ENCODE measurements at regions not wholly inside any gene's neighbourhood (a gene's known extent, or its start where the extent isn't known, plus 50 kb on each side); places are given as distances from the start of the nearest gene placed in this dataset.

DNA sequence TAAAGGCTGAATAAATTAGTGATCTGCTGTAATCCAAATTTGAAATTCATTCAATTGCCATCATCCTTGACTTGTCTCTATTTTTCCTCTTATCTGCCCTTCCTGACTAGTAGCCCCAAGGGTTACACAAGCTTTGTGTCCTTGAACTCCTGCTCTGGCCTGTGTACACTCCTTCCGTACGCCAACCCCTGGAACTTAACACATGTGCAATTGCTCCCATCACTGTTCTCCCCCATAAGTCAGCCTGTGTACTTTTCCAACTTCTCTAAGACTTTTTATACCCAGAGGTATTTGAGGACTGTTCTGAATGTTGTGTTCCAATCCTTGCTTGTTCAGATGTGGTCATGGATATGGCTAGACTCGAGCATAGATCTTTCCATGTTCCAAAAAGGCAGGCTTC lies 171.1 kb upstream of the G2E3 start:
- Mint-ChIP-seq H3K36me3 (no peaks in the 10 kb centered on the region), H3K9me3 (no peaks in the 10 kb centered on the region), H3K27me3 (no peaks in the 10 kb centered on the region), H3K4me1 (ENCODE audit: unreplicated experiment) (peaks cover 12% of the 10 kb centered on the region), H3K4me3 (no peak overlapping the region), H3K27ac (no peak overlapping the region)
- DNase-seq (ENCODE audit: extremely low spot score, unreplicated experiment) = no peak
- TF ChIP-seq, protein P1, sequence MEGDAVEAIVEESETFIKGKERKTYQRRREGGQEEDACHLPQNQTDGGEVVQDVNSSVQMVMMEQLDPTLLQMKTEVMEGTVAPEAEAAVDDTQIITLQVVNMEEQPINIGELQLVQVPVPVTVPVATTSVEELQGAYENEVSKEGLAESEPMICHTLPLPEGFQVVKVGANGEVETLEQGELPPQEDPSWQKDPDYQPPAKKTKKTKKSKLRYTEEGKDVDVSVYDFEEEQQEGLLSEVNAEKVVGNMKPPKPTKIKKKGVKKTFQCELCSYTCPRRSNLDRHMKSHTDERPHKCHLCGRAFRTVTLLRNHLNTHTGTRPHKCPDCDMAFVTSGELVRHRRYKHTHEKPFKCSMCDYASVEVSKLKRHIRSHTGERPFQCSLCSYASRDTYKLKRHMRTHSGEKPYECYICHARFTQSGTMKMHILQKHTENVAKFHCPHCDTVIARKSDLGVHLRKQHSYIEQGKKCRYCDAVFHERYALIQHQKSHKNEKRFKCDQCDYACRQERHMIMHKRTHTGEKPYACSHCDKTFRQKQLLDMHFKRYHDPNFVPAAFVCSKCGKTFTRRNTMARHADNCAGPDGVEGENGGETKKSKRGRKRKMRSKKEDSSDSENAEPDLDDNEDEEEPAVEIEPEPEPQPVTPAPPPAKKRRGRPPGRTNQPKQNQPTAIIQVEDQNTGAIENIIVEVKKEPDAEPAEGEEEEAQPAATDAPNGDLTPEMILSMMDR (conservative IDR thresholded peaks at IDR 0.05) = no peak

DNA sequence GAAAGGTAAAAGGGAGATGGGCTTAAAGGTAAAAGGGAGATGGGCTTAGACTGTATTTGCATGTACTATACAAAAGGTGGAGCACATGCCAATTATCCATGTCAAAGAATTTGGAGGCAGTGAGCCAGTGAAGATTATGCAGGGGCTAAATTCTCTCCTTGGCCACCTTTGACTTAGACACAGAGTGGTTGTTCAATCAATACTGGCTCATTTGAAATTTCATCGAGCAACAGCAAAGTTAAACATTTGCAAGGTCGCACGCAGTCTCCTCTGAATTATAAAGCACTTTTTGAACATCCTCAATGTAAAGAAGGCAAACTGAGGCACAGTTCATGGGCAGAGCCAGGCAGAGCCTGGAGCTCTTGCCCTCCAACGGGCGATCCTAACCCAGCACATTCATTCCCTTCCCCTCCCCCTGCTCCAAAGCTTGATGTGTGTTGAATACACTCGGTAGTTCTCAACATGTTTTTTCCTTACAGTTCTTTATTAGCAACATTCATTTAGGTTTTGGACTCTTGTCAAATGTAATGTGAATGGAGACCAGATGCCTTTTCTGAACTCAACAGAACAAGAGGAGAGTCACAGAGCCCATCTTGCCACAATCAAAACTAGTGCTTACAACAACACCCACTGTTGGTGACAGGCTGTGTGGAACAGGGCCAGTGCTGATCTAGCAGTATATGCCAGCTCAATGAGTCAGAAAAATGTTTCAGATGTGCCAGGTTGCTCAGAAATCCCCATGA lies 169.7 kb upstream of the G2E3 start:
- Mint-ChIP-seq H3K27me3 (no peaks in the 10 kb centered on the region), H3K36me3 (no peaks in the 10 kb centered on the region), H3K27ac (no peak overlapping the region), H3K9me3 (no peaks in the 10 kb centered on the region), H3K4me3 (no peak overlapping the region), H3K4me1 (ENCODE audit: unreplicated experiment) (peaks cover 12% of the 10 kb centered on the region)
- DNase-seq (ENCODE audit: extremely low spot score, unreplicated experiment) = no peak
- TF ChIP-seq, protein P1 (conservative IDR thresholded peaks at IDR 0.05) = no peak

DNA sequence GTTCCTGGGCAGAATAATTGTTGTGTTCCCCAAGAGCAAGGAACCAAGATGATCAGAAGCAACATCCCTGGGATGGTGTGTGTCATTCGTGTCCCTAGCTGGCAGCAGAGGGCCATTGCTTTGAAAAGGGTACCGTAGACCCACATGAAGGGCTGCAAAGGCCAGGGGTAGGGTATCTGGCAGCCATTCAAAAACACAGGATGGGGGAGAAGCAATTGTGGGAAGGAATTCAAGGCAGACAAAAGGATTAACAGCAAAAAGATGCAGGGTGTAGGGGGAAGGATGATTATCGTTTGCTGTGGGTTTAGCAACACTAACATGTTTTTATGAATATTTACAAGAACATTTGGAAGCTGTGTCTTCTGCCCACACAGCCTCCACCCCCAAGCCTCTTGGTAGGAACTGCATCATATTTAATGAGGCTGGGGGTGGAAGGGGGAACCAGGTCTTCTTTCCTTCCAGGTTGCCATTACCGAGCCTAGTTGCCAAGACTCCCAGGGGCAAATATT lies 169.0 kb upstream of the G2E3 start:
- Mint-ChIP-seq H3K36me3 (no peaks in the 10 kb centered on the region), H3K9me3 (no peaks in the 10 kb centered on the region), H3K4me3 (no peak overlapping the region), H3K27me3 (no peaks in the 10 kb centered on the region), H3K27ac (no peak overlapping the region), H3K4me1 (ENCODE audit: unreplicated experiment) (peaks cover 12% of the 10 kb centered on the region)
- TF ChIP-seq, protein P1 (conservative IDR thresholded peaks at IDR 0.05) = no peak
- no peak for DNase-seq (ENCODE audit: extremely low spot score, unreplicated experiment)

DNA sequence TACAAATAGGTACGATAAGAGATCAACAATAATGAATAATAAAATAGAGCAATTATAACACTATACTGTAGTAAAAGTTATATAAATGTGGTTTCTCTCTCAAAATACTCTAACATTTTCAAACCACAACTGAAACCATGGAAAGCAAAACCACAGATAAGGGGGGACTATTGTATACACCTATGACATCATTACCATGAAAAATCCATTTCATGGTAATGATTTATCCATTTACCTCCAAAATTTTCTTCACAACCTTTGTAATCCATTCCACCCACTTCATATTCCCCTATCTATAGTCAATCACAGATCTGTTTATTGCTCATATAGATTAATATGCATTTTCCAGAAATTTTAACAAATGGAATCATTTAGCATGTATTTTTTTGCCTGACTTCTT lies 163.9 kb upstream of the G2E3 start:
- no peak for DNase-seq (ENCODE audit: extremely low spot score, unreplicated experiment)
- TF ChIP-seq, protein P1 (conservative IDR thresholded peaks at IDR 0.05) = no peak
- no peaks in the 10 kb centered on the region for H3K27me3 Mint-ChIP-seq
- no peak overlapping the region for H3K27ac Mint-ChIP-seq
- no peaks in the 10 kb centered on the region for H3K4me1 Mint-ChIP-seq (ENCODE audit: unreplicated experiment)
- H3K4me3 Mint-ChIP-seq = no peak overlapping the region
- no peaks in the 10 kb centered on the region for H3K36me3 Mint-ChIP-seq
- no peaks in the 10 kb centered on the region for H3K9me3 Mint-ChIP-seq

DNA sequence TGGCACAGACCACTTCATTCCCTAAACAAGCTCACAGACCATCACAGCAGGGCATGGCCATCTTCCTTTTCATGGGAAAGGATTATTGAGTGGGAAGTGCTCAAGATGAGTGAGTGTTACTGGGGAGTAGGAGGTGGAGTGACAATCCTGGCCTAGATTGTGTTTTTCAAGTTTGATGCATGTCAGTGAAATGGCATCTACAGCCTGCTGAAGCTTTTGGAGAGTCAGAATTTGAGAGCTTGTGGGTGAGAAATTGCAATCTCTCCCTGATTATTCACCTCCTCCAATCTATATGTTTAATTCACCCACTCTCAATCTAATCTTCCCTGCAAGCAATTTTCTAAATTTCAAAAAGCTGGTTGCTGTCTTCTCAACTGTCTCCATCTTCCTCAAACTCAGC lies 156.1 kb upstream of the G2E3 start:
- Mint-ChIP-seq H3K4me3 (no peak overlapping the region), H3K27me3 (peaks cover 3% of the 10 kb centered on the region), H3K4me1 (ENCODE audit: unreplicated experiment) (no peaks in the 10 kb centered on the region), H3K27ac (no peak overlapping the region), H3K9me3 (no peaks in the 10 kb centered on the region), H3K36me3 (no peaks in the 10 kb centered on the region)
- TF ChIP-seq, protein P1 (conservative IDR thresholded peaks at IDR 0.05) = no peak
- DNase-seq (ENCODE audit: extremely low spot score, unreplicated experiment) = no peak

All from type B pancreatic cell (in vitro differentiated cells).